NOMO-1 treated with DMSO at 0.1 percent for 48 hours (cell line): ENCODE measurements at regions not wholly inside any gene's neighbourhood (a gene's known extent, or its start where the extent isn't known, plus 50 kb on each side); places are given as distances from the start of the nearest gene placed in this dataset.

Source experiments
- DNase-seq: peaks from one replicate; lab custom pipeline; 2025; ENCODE audit not compliant: unreplicated experiment; lab: John Stamatoyannopoulos, UW

DNA sequence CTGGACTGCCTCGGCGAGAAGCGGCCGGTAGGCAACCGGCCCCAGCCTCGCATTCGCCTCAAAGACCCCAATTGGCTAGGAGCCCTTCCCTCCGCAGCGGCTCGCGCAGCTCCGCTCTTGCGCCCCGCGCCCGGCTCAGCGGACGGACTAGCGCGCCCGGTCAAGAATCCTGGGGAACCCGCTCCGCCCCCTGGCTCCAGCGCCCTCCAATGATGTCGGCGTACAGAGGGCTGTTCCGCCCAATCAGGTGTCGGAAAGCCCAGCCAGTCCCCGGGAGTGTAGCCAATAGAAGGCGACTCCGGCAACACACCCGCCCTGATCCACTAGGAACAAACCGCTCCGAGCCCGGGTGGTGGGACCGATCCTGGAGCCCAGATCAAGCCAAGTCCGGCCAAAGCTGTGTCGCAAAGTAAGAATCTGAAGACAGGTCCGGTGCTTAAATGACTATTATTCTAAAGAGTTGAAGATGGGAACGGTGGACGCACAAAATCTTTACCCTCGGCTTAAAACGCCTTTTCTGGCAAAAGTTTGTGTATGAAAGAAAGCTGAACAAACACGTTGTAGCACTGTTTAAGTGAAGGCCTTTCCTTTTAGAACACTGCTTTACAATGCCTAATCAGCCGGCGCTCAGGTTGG lies 132.2 kb downstream of the OGFRL1 start:
- no peak for DNase-seq

DNA sequence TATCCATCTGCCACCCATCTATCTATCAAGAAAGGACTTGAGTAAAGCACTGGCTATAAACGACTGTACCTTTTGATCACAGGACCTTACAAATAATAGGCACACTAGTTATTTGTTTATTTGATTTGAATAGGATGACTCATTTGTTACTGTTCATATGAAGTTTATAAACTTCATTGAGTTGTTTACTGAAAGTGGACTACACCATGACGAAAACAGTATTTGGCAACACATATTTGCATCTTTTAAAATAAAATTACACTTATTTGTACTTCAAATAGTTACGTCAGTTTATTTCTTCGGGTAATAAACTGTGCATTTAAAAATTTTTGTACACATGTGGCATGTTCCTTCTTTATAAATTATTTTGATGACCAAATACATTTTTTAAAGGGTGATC lies 133.0 kb downstream of the OGFRL1 start:
- DNase-seq, result no peak

DNA sequence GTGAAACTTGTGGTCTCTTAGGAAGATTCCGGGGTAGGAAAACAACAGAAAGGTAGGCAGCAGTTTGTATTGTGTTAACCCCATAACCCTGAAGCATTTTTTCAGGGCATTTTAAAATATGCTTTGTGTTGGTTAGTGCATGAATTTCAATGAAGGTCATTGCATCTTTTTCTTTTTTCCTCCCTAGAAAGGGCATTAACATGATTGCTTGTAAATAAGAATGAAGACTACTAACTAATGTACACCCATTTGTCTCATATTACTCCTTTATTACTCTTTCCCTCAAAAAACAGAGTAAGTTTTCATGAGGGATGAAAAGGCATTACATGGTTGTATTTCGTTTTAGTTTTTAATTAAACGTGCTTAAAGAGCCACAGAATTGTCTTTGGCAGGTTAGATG lies 141.4 kb downstream of the OGFRL1 start:
- no peak for DNase-seq

DNA sequence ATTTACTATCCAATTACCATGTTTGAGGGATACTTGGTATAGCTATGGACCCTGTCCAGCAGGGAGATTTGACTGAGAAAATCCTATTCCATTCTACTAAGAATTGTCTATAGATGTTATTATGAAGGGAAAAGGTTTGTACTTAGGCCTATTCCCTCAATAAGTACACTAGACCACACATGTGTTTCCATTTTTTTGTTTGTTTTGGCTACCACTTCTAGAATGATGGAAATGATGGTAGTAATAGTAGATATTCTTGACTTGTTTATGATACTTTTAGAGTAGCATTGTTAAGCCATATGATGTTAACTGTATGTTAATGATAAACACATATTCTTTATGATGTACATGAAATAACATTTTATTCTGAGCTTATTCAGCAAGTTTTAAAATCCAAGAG lies 144.8 kb downstream of the OGFRL1 start:
- no peak for DNase-seq

DNA sequence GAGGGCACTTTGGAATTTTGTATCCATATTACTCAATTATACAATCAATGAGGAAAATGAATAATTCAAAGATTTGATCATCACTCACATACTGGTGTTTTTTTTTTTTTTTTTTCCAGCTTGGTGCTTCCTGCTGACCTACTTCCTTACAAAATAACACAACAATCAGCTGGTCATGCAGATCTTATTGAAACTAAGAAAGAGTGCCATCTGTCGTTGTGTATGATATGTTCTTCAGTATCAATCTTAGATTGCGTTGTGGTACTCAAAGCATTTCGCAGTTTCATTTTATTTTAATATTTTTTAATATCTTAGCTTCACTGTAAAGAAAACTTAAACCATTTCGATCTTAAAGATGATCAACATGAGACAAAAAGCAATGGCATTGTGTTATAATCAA lies 155.6 kb downstream of the OGFRL1 start:
- DNase-seq, result no peak

DNA sequence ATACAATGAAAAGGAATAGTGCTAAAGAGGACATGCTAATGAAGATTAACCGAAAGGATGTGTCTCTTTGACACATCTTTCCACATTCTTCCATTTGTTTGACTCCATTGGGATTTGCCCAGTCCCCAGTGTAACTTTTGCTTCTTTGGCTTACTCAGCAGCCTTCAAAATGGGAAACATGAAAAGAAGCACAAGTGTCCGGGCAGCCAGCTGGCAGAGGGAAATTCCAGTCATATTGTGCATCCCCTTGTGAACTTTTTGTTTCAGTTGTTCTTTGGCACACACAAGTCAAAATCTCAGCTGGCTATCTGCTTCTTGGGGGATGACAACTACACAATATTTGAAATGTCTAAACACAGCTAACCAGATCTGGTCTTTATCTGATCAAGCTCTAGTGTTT lies 157.4 kb downstream of the OGFRL1 start:
- no peak for DNase-seq

DNA sequence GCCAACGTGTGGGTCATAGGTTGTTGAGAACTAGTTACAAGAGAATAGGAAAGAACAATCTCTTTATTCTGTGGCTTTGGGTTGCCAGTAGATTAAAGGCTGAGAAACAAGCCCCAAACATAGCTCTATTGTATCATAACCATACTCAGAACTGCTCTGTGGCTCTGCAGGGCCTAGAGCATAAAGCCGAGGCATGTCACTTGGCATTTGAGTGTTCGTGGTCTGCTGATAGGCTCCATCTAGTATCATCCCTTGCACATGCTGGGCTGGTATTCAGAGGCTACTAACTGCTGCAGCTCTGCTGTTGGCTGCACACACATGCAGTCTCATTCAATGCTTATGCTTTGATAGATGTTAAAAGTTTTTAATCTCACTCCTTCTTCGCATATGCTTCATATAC lies 157.9 kb downstream of the OGFRL1 start:
- DNase-seq, result no peak

DNA sequence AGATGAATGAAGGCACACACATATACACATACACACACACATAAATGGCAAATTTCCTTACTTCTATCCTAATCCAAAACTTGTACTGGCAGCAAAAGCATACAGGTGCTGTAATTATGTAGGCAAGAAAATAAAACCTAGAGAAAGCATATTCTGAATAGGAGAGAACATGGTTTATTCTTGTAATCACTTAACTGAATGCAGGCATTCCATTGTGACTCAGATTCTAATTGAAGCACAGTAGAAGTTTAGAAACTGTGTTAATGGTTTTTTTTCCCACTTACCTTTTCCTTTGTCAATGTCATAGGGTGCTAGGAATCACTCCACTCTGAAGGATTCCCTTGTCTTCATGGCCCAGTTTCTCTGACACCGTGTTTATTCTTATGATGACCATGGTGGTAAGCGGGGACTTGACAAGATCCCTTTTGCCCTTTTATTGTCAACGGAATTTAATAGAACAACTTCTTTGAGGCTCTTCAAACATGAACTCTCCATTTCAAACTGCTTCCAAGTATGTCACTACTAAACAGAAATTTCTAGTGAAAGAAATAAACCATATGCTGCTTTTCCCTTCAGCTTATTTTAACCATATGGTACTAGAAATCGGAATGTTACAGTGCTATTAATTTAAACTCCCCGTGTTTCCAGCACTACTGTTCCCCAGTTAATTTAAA lies 164.2 kb downstream of the OGFRL1 start:
- no peak for DNase-seq

DNA sequence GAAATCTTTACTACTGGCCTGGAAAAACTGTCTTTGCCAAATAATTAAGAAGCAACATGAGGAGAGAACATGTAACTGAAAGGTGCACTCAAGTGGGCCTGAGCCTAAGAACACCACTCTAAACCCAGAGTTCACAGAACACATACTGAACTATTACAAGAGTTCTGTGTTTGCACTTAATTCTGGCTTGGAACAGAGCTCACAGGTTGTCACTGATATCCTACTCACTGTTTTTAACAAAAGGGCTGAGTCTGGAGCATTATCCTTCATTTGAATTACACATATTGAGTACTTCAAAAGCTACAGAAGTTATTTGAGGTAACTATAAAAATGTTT lies 164.7 kb downstream of the OGFRL1 start:
- DNase-seq, result no peak

DNA sequence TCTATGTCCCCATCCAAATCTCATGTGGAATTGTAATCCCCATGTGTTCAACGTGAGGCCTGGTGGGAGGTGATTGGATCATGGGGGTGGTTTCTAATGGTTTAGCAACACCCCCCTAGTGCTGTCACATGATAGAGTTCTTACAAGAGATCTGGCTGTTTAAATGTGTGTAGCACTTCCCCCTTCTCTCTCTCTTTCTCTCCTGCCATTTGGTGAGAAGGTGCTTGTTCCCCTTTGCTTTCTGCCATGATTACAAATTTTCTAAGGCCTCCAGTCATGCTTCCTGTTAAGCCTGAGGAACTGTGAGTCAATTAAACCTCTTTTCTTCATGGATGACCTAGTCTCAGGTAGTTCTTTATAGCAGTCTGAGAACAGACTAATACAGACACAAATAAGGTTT lies 165.4 kb downstream of the OGFRL1 start:
- peak; percentile 24 for DNase-seq

DNA sequence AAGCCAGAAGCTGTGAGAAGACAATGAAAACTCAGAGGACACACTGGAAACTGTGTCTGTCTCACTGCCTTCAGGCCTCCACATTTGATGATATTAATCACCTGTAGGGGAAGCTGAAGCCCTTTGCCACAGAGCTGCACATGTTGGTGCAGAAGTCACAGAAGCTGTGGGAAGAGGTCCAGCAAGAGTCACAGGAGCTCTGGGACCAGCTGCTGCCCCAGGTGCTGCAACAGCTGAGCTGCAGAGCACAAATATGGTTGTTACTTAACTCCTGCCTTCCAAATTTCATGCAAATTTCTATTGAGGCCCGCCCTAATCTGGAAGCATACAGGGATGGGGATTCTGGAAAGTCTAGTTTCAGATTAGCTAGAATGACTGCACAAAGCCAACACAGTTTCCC lies 169.3 kb downstream of the OGFRL1 start:
- no peak for DNase-seq

DNA sequence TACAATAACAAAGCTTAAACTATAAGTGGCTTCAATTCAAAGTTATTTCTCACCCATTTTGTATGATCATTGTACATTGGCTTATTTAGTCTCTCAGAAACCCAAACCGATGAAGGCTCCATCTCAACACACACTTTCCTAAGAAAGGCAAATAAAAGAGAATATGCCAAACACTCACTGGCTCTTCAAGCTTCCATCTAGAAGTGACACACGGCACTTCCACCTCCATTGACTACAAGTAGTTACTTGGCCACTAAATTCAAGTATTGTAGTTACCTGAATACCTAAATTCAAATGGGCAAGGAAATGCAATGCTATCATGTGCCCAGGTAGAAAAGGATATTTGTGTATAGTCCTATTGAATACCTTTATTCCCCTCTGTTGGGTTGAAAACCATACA lies 170.6 kb downstream of the OGFRL1 start:
- no peak for DNase-seq

DNA sequence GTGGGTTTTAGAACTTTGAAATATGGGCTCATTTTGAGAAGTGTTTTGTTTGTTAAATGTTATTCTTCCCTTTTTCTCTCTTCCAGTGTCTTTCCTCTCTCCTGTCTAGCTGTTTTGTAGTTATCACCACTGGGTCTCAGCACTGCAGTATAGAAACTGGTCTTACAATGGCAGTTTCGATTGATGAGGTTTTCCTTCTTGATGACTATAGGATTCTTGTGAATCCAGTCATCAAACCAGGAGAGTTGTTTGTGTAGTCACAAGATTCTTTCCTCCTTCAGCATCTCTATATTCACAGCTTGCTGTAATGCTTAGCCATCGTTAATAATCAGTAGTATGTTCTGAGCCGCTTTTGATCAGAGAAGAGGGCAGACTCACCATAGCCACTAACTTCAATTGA lies 172.3 kb downstream of the OGFRL1 start:
- no peak for DNase-seq

DNA sequence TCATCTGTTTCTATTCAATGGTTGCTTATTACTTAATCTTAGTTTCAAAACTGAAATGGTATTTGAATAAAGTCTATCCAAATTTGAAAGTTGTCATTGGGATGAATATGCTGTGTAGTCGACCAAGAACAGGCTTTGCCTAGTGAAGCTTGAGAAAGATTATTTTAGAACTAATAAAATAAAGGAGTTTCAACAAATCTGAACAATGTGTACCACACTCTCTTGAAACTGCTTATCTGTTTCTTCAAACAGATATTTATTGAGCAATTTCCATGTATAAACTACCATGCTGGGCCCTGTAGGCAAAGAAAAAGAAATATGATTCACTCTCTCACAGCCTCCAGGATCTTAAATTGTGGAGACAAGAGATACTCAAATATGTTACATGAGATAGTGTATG lies 174.4 kb downstream of the OGFRL1 start:
- no peak for DNase-seq

DNA sequence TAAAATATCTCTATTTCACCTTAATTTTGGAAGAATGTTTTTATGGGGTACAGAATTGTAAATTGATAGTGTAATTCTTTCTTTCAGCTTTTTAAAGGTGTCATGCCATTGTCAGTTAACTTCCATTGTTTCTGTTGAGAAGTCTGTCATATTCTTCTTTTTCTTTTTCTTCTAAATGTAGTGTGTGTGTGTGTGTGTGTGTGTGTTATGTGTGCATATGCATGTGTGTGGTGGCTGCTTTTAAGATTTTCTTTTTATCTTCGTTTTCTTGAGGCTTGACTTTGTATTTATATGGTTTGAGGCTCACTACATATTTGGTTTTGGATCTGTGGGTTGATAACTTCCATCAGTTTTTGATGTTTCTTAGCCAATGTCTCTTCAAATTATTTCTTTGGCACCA lies 176.5 kb downstream of the OGFRL1 start:
- no peak for DNase-seq

DNA sequence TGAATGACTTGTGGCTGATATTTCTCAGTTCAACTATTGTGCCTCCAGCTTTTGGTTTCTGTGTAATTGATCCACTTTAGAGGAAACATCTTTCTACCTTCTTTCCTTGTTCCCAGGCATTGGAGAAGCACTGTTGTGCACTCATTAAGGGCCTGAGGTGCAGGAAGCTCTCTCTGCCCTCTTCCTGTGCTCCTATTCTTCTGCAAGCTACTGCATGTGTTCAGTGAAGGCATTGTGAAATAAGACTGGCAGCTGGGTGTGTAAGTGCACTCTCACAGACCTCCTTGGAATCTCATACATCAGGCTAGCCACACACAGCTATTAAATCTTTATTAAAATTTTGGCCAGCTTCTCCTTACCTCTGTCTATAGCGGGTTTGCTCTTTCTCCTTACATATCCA lies 177.8 kb downstream of the OGFRL1 start:
- DNase-seq, result no peak

DNA sequence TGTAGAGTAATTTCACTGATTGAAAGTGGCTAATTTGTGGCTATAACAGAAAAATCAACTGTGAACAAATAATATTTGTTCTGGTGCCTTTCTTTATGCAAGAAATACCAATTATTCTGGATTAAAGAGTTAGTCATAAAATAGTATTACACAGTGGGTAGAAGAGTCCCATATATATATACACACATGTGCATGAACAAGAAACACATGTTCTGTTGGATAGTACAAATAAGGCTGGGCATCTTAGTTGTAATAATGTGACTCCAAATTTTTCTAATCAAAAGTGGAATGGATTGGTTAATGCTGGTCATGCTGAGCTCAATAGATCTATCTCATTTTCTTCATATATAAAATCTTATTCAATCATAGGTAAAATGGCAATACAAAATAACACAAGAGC lies 179.4 kb downstream of the OGFRL1 start:
- DNase-seq, result no peak

DNA sequence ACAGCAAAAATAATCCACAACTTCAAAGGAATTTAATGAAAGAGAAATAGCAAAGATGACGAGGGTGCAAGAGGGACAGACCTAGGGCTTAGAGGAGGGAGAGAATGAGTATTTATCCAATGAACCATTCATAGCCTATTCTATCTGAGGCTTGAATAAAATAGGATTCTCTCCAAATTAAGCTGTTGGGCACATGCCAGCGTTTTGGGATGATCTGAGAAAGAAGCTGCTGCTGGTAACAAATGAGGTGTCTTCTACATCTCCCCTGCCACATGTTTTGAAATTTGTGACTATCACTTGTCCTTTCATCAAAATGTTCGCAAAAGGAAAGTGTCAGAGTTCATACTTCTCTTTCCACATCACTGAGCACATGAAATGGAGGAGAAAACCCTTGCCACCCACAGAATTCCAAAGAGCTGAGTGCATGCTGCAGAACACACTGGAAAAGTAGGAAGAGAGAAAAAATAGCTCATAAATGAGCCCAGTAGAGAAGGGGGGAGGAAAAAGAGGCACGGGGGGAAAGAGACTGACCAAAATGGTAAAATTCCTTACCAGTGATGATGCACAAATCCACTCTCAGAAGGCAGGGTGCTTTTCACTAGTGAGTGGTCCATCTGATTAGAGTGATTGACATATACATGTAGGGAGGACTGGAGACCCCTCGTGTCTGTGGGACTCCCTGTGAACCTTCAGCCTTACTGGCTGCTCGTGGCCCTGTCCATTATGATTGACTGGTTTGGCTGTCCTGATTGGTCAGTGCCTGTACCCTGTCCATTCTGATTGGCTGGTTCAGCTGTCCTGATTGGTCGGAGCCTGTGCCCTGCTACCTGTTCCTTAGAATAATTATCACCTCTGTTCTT lies 180.5 kb downstream of the OGFRL1 start:
- DNase-seq, result no peak

DNA sequence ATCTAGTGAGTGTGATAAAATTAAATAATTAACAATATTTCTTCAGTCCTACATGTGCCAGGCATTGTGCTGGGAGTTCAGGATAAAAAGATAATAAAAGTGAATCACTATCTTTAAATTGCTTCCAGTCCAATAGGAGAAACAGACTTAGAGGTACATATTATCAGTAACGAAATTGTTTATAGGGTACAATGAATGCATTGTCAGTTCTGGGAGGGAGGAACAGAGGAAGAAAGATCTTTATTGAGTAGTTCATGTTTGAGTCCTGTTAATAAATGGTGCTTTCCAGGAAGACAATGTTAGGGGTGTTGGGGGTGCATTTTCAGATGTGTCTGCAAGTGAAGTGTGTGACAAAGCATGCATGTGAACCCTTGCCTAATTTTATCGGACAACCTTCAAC lies 183.1 kb downstream of the OGFRL1 start:
- DNase-seq, result no peak

DNA sequence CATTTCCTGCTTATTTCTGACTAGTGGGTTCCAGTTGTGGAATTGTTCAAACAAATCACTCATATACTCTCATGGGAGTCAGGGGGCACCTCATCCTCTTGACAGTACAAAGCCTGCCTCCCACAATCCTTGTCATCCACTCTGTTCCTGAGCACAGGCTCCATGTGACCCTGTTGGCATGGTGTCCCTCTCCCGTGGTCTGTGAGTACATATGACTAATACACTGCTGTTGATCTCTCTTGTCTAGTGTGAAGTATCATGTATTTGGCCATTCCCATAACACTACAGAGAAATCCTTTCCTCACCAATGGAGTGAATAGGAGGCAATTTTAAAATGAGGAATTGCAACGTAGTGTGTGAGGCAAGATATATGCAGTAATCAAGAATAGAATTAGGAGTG lies 185.3 kb downstream of the OGFRL1 start:
- DNase-seq, result no peak

DNA sequence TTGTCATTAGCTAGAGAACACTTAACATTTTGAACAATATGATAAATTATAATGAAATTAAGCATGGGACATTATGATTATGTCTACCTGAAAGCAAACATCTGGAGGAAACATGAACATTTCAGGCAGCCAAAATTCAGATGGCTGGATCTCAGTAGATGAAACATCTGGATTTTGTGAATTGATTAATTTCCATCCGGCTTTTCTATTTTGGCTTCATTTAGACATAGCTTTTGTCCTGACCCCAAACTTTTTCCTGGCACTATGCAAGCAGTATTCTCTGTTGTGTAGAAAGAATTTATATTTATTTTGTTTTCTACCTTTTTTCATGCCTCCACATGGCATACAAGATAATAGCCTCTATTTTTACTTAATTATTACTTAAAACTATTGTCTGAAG lies 186.3 kb downstream of the OGFRL1 start:
- no peak for DNase-seq

DNA sequence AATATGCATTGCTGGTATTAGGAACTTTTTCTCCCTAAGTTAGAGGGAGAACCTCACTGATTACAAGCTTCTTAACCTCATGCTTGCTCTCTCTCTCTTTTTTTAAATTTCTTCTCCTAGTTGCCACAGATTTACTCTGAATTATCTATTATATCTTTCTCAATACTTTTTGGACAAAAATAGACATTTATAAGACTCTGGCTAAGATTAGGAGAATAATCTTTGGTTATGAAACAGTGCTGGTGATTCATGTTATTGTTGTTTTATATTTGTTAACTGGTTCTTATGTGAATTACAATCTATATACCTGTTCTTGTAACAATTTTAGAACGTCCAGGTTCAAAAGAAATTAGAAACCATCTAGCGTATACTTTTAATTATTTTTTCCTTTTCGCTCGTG lies 187.8 kb downstream of the OGFRL1 start:
- DNase-seq, result no peak
